H1 (cell line): ENCODE measurements at regions not wholly inside any gene's neighbourhood (a gene's known extent, or its start where the extent isn't known, plus 50 kb on each side); places are given as distances from the start of the nearest gene placed in this dataset.

Experiments used
- ATF3 ChIP-seq: IDR thresholded peaks from 2 replicates; pipeline ENCODE4 v1.6.1; 2011; ENCODE audit warnings: low read depth, mild to moderate bottlenecking, low read length; ENCODE audit not compliant: insufficient read depth
- GABPA ChIP-seq: IDR thresholded peaks from 2 replicates; pipeline ENCODE4 v1.6.1; 2011; ENCODE audit warnings: mild to moderate bottlenecking, low read length, moderate library complexity, borderline replicate concordance; ENCODE audit not compliant: insufficient read depth
- HDAC2 ChIP-seq, 2 experiments: fragments of 300-600 bp in 1 of 2; sonication (generic) in 1 of 2; IDR thresholded peaks; 2 replicates each; pipeline ENCODE4 v1.6.1; 2011 to 2012; ENCODE audit warnings: low read depth in 2 of 2, low read length in 2 of 2, mild to moderate bottlenecking in 2 of 2, moderate library complexity in 2 of 2, borderline replicate concordance in 1 of 2, inconsistent platforms in 1 of 2
- JUN ChIP-seq: IDR thresholded peaks from 2 replicates; pipeline ENCODE4 v1.6.1; 2011; ENCODE audit warnings: low read depth, mild to moderate bottlenecking, improper control_type of control experiment, low read length
- POLR2A ChIP-seq, 2 experiments: IDR thresholded peaks; 1 replicate in 1 of 2; 2 replicates in 1 of 2; pipeline ENCODE4 v1.6.1; 2011; ENCODE audit warnings: low read depth in 2 of 2, low read length in 2 of 2, mild to moderate bottlenecking in 2 of 2; ENCODE audit errors: control extremely low read depth in 1 of 2
- POLR2AphosphoS5 ChIP-seq: IDR thresholded peaks from 2 replicates; pipeline ENCODE4 v1.6.1; 2011; ENCODE audit warnings: low read depth, low read length
- SIN3A ChIP-seq, 2 experiments: IDR thresholded peaks in 1 of 2; conservative IDR thresholded peaks in 1 of 2; 2 replicates each; pipeline ENCODE4 v1.6.1; 2011 to 2012; ENCODE audit warnings: low read length in 2 of 2, improper control_type of control experiment in 1 of 2, low read depth in 1 of 2, mild to moderate bottlenecking in 1 of 2
- TAF1 ChIP-seq: IDR thresholded peaks from 2 replicates; pipeline ENCODE4 v1.6.1; 2011; ENCODE audit warnings: mild to moderate bottlenecking, low read depth, low read length
- TBP ChIP-seq: IDR thresholded peaks from 2 replicates; pipeline ENCODE4 v1.6.1; 2011; ENCODE audit warnings: low read depth, low read length, improper control_type of control experiment
- TEAD4 ChIP-seq: IDR thresholded peaks from 2 replicates; pipeline ENCODE4 v1.6.1; 2012; ENCODE audit warnings: low read depth, low read length, inconsistent platforms, mixed read lengths
- TF ChIP-seq, protein P1 (sequence below), 3 experiments: IDR thresholded peaks; 1 replicate in 2 of 3; 2 replicates in 1 of 3; pipeline versions ENCODE4 v1.5.1 to v1.6.1; 2011; ENCODE audit warnings: low read length in 3 of 3, mild to moderate bottlenecking in 3 of 3, inconsistent platforms in 2 of 3, low read depth in 1 of 3, moderate library complexity in 1 of 3; ENCODE audit not compliant: insufficient read depth in 1 of 3; ENCODE audit errors: control extremely low read depth in 1 of 3
- TF ChIP-seq, protein P2 (sequence below): IDR thresholded peaks from 2 replicates; pipeline ENCODE4 v1.6.1; 2012; ENCODE audit warnings: inconsistent platforms

- TF ChIP-seq, protein P1, sequence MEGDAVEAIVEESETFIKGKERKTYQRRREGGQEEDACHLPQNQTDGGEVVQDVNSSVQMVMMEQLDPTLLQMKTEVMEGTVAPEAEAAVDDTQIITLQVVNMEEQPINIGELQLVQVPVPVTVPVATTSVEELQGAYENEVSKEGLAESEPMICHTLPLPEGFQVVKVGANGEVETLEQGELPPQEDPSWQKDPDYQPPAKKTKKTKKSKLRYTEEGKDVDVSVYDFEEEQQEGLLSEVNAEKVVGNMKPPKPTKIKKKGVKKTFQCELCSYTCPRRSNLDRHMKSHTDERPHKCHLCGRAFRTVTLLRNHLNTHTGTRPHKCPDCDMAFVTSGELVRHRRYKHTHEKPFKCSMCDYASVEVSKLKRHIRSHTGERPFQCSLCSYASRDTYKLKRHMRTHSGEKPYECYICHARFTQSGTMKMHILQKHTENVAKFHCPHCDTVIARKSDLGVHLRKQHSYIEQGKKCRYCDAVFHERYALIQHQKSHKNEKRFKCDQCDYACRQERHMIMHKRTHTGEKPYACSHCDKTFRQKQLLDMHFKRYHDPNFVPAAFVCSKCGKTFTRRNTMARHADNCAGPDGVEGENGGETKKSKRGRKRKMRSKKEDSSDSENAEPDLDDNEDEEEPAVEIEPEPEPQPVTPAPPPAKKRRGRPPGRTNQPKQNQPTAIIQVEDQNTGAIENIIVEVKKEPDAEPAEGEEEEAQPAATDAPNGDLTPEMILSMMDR (IDR thresholded peaks at IDR 0.05; ENCODE audit: control extremely low read depth in 1 of 3, insufficient read depth in 1 of 3, low read depth in 1 of 3, low read length in 3 of 3), result no peak
- TF ChIP-seq TAF1 (no peak), POLR2A (IDR thresholded peaks at IDR 0.05; ENCODE audit: control extremely low read depth in 1 of 2, low read depth in 2 of 2, low read length in 2 of 2) (no peak), POLR2AphosphoS5 (no peak), SIN3A (conservative IDR thresholded peaks at IDR 0.05 in 1 of 2, IDR thresholded peaks at IDR 0.05 in 1 of 2; ENCODE audit: low read depth in 1 of 2, low read length in 2 of 2) (no peak), JUN (no peak), ATF3 (no peak), TEAD4 (no peak), TBP (no peak), HDAC2 (IDR thresholded peaks at IDR 0.05; ENCODE audit: borderline replicate concordance in 1 of 2, low read depth in 2 of 2, low read length in 2 of 2) (no peak), GABPA (no peak)
- TF ChIP-seq, protein P2, sequence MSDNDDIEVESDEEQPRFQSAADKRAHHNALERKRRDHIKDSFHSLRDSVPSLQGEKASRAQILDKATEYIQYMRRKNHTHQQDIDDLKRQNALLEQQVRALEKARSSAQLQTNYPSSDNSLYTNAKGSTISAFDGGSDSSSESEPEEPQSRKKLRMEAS, result no peak
Observed at GRCh38 chrX:39501822-39502221, 595.9 kb downstream of the BCOR start.
